ENCODE measurements at regions not wholly inside any gene's neighbourhood (a gene's known extent, or its start where the extent isn't known, plus 50 kb on each side); places are given as distances from the start of the nearest gene placed in this dataset.

GRCh38 chr4:27472364-27472763 is 611.7 kb downstream of the STIM2 start:
- no peaks in the 10 kb centered on the region for H3K4me1 ChIP-seq
- 69% methylated on average over 1 of the region's 1 CpG for WGBS
- TF ChIP-seq, protein P1, sequence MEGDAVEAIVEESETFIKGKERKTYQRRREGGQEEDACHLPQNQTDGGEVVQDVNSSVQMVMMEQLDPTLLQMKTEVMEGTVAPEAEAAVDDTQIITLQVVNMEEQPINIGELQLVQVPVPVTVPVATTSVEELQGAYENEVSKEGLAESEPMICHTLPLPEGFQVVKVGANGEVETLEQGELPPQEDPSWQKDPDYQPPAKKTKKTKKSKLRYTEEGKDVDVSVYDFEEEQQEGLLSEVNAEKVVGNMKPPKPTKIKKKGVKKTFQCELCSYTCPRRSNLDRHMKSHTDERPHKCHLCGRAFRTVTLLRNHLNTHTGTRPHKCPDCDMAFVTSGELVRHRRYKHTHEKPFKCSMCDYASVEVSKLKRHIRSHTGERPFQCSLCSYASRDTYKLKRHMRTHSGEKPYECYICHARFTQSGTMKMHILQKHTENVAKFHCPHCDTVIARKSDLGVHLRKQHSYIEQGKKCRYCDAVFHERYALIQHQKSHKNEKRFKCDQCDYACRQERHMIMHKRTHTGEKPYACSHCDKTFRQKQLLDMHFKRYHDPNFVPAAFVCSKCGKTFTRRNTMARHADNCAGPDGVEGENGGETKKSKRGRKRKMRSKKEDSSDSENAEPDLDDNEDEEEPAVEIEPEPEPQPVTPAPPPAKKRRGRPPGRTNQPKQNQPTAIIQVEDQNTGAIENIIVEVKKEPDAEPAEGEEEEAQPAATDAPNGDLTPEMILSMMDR (IDR thresholded peaks at IDR 0.05): no peak
- TF ChIP-seq POLR2A (IDR thresholded peaks at IDR 0.05; ENCODE audit: low read depth): no peak
- TF ChIP-seq POLR2AphosphoS5 (IDR thresholded peaks at IDR 0.05): no peak
- TF ChIP-seq EP300 (IDR thresholded peaks at IDR 0.05): no peak
- intact Hi-C loops (cut with DNase I): no loop called here
- H3K27me3 ChIP-seq: no peaks in the 10 kb centered on the region
- H3K9me3 ChIP-seq: no peaks in the 10 kb centered on the region
- no peak for DNase-seq (ENCODE audit: extremely low spot score)
- no peaks in the 10 kb centered on the region for H3K36me3 ChIP-seq
- no peak overlapping the region for H3K27ac ChIP-seq (replicated peaks in 1 of 4)
- H3K4me3 ChIP-seq: no peak overlapping the region

- WGBS: 100% methylated on average over 1 of the region's 1 CpG
- TF ChIP-seq EP300 (IDR thresholded peaks at IDR 0.05) (no peak), POLR2A (IDR thresholded peaks at IDR 0.05; ENCODE audit: low read depth) (no peak), POLR2AphosphoS5 (IDR thresholded peaks at IDR 0.05) (no peak)
- Histone ChIP-seq H3K36me3 (no peaks in the 10 kb centered on the region), H3K4me3 (no peak overlapping the region), H3K27me3 (no peaks in the 10 kb centered on the region), H3K9me3 (no peaks in the 10 kb centered on the region), H3K27ac (replicated peaks in 1 of 4) (no peak overlapping the region), H3K4me1 (no peaks in the 10 kb centered on the region)
- no peak for DNase-seq (ENCODE audit: extremely low spot score)
- intact Hi-C loops (cut with DNase I): no loop called here
Measured at GRCh38 chr4:27474691-27475090, 614.0 kb downstream of the STIM2 start.

GRCh38 chr4:27484216-27484615 is 623.6 kb downstream of the STIM2 start:
- H3K27me3 ChIP-seq: no peaks in the 10 kb centered on the region
- intact Hi-C loops (cut with DNase I): no loop called here
- no peaks in the 10 kb centered on the region for H3K9me3 ChIP-seq
- H3K27ac ChIP-seq (replicated peaks in 1 of 4): no peak overlapping the region
- no peak for TF ChIP-seq POLR2AphosphoS5 (IDR thresholded peaks at IDR 0.05)
- TF ChIP-seq, protein P1 (IDR thresholded peaks at IDR 0.05): no peak
- no peak for TF ChIP-seq EP300 (IDR thresholded peaks at IDR 0.05)
- TF ChIP-seq POLR2A (IDR thresholded peaks at IDR 0.05; ENCODE audit: low read depth): no peak
- no peak for DNase-seq (ENCODE audit: extremely low spot score)
- 96% methylated on average over 8 of the region's 8 CpGs for WGBS
- H3K4me1 ChIP-seq: no peaks in the 10 kb centered on the region
- no peak overlapping the region for H3K4me3 ChIP-seq
- H3K36me3 ChIP-seq: no peaks in the 10 kb centered on the region

- DNase-seq (ENCODE audit: extremely low spot score): no peak
- H3K36me3 ChIP-seq: no peaks in the 10 kb centered on the region
- no peak overlapping the region for H3K27ac ChIP-seq (replicated peaks in 1 of 4)
- no peaks in the 10 kb centered on the region for H3K4me1 ChIP-seq
- H3K4me3 ChIP-seq: no peak overlapping the region
- intact Hi-C loops (cut with DNase I): no loop called here
- TF ChIP-seq, protein P1 (IDR thresholded peaks at IDR 0.05): no peak
- TF ChIP-seq EP300 (IDR thresholded peaks at IDR 0.05) (no peak), POLR2AphosphoS5 (IDR thresholded peaks at IDR 0.05) (no peak), POLR2A (IDR thresholded peaks at IDR 0.05; ENCODE audit: low read depth) (no peak)
- 100% methylated on average over 4 of the region's 4 CpGs for WGBS
- no peaks in the 10 kb centered on the region for H3K9me3 ChIP-seq
- no peaks in the 10 kb centered on the region for H3K27me3 ChIP-seq
Measured at GRCh38 chr4:27490315-27490714, 629.7 kb downstream of the STIM2 start.

GRCh38 chr4:27490766-27491165 is 630.1 kb downstream of the STIM2 start:
- no peak for DNase-seq (ENCODE audit: extremely low spot score)
- H3K36me3 ChIP-seq: no peaks in the 10 kb centered on the region
- no peaks in the 10 kb centered on the region for H3K4me1 ChIP-seq
- no peak for TF ChIP-seq POLR2A (IDR thresholded peaks at IDR 0.05; ENCODE audit: low read depth)
- TF ChIP-seq, protein P1 (IDR thresholded peaks at IDR 0.05): no peak
- TF ChIP-seq EP300 (IDR thresholded peaks at IDR 0.05): no peak
- no peak for TF ChIP-seq POLR2AphosphoS5 (IDR thresholded peaks at IDR 0.05)
- no peaks in the 10 kb centered on the region for H3K9me3 ChIP-seq
- WGBS: 93% methylated on average over 2 of the region's 2 CpGs
- intact Hi-C loops (cut with DNase I): no loop called here
- no peak overlapping the region for H3K27ac ChIP-seq (replicated peaks in 1 of 4)
- no peaks in the 10 kb centered on the region for H3K27me3 ChIP-seq
- no peak overlapping the region for H3K4me3 ChIP-seq

Data from esophagus muscularis mucosa (tissue), 4 donors.